CD4-positive, alpha-beta T cell (primary cell): ENCODE measurements at regions not wholly inside any gene's neighbourhood (a gene's known extent, or its start where the extent isn't known, plus 50 kb on each side); places are given as distances from the start of the nearest gene placed in this dataset.

Experiments
- ATAC-seq: fragments of 200-7000 bp; cut with Tn5 transposase; one replicate; pipeline ENCODE4 v1.10.0; 2022; ENCODE audit warnings: mild to moderate bottlenecking; ENCODE audit not compliant: poor library complexity
- CTCF ChIA-PET: fragments of 350-600 bp; sonication (Branson Sonifier 250); formaldehyde crosslinking; loops from one replicate; lab custom pipeline; 2021; ENCODE audit warnings: antibody characterized with exemption, inconsistent platforms; lab: Charles Lee
- POLR2A ChIA-PET: fragments of 350-600 bp; sonication (Branson Sonifier 250); formaldehyde crosslinking; loops from one replicate; lab custom pipeline; 2021; ENCODE audit warnings: antibody characterized with exemption, inconsistent platforms; lab: Charles Lee
- DNase-seq, 14 experiments: peaks; one replicate each; pipeline ENCODE4 v3.0.0-alpha.2; 2013 to 2020; ENCODE audit warnings: mixed read lengths in 2 of 14
- H3K27ac ChIP-seq, 2 donors: one replicate each; pipeline versions ENCODE4 v1.5.1 to v1.7.0; 2013; ENCODE audit warnings: low read length in 2 of 2, low read depth in 1 of 2, mild to moderate bottlenecking in 1 of 2
- H3K27me3 ChIP-seq, 2 experiments: 1 replicate in 1 of 2; 2 replicates in 1 of 2; pipeline versions ENCODE4 v1.6.1 to v1.7.0; 2013; ENCODE audit warnings: low read length in 2 of 2, control low read depth in 1 of 2, mild to moderate bottlenecking in 1 of 2, moderate library complexity in 1 of 2; ENCODE audit not compliant: insufficient read depth in 2 of 2, control insufficient read depth in 1 of 2
- H3K36me3 ChIP-seq: one replicate; pipeline ENCODE4 v1.6.1; 2013; ENCODE audit warnings: low read length, control low read depth; ENCODE audit not compliant: insufficient read depth
- H3K4me1 ChIP-seq: one replicate; pipeline ENCODE4 v1.6.1; 2013; ENCODE audit warnings: low read length, control low read depth; ENCODE audit not compliant: insufficient read depth
- H3K4me3 ChIP-seq: one replicate; pipeline ENCODE4 v1.5.1; 2013; ENCODE audit warnings: mild to moderate bottlenecking, low read length, moderate library complexity
- H3K9me3 ChIP-seq, 2 experiments: 1 replicate in 1 of 2; 2 replicates in 1 of 2; pipeline versions ENCODE4 v1.6.1 to v1.7.0; 2013; ENCODE audit warnings: low read length in 2 of 2, mild to moderate bottlenecking in 2 of 2, control low read depth in 1 of 2, moderate library complexity in 1 of 2; ENCODE audit not compliant: control insufficient read depth in 1 of 2, insufficient read depth in 1 of 2
- H3K27ac Mint-ChIP-seq: one replicate; pipeline ENCODE4 v1.8.0; 2020; ENCODE audit warnings: mixed read lengths
- H3K27me3 Mint-ChIP-seq: one replicate; pipeline ENCODE4 v1.8.0; 2021; ENCODE audit warnings: mixed read lengths
- H3K36me3 Mint-ChIP-seq: one replicate; pipeline ENCODE4 v1.8.0; 2021; ENCODE audit warnings: low read depth, mixed read lengths
- H3K4me1 Mint-ChIP-seq: one replicate; pipeline ENCODE4 v1.8.0; 2021; ENCODE audit warnings: low read depth, mixed read lengths
- H3K4me3 Mint-ChIP-seq: one replicate; pipeline ENCODE4 v1.8.0; 2020; ENCODE audit warnings: mild to moderate bottlenecking, mixed read lengths
- H3K9me3 Mint-ChIP-seq: one replicate; pipeline ENCODE4 v1.8.0; 2020; ENCODE audit warnings: mixed read lengths
- intact Hi-C, 2 experiments: fragments of 100-400 bp; cut with DNase I in 1 of 2; cut with micrococcal nuclease in 1 of 2; formaldehyde crosslinking; loops; one replicate each; pipeline versions ENCODE4 v1.15.1 to v1.9.0; 2023 to 2025; cut with DNase I, micrococcal nuclease
- TF ChIP-seq, protein P1 (sequence below): fragments of 200-600 bp; IDR thresholded peaks from one replicate; pipeline ENCODE4 v1.8.0; 2022; ENCODE audit warnings: antibody characterized with exemption, mild to moderate bottlenecking

- TF ChIP-seq, protein P1, sequence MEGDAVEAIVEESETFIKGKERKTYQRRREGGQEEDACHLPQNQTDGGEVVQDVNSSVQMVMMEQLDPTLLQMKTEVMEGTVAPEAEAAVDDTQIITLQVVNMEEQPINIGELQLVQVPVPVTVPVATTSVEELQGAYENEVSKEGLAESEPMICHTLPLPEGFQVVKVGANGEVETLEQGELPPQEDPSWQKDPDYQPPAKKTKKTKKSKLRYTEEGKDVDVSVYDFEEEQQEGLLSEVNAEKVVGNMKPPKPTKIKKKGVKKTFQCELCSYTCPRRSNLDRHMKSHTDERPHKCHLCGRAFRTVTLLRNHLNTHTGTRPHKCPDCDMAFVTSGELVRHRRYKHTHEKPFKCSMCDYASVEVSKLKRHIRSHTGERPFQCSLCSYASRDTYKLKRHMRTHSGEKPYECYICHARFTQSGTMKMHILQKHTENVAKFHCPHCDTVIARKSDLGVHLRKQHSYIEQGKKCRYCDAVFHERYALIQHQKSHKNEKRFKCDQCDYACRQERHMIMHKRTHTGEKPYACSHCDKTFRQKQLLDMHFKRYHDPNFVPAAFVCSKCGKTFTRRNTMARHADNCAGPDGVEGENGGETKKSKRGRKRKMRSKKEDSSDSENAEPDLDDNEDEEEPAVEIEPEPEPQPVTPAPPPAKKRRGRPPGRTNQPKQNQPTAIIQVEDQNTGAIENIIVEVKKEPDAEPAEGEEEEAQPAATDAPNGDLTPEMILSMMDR = no peak
- H3K27ac Mint-ChIP-seq = no peak overlapping the region
- H3K27me3 Mint-ChIP-seq = peaks cover 5% of the 10 kb centered on the region
- H3K4me3 ChIP-seq = no peak overlapping the region
- H3K4me3 Mint-ChIP-seq = no peak overlapping the region
- DNase-seq = no peak
- peaks cover 5% of the 10 kb centered on the region for H3K9me3 Mint-ChIP-seq
- no peaks in the 10 kb centered on the region for H3K4me1 ChIP-seq
- H3K36me3 ChIP-seq = no peaks in the 10 kb centered on the region
- ATAC-seq = no peak
- H3K4me1 Mint-ChIP-seq = no peaks in the 10 kb centered on the region
- intact Hi-C loops = no loop called here
- peaks cover 0 to 4% of the 10 kb centered on the region in 2 experiments for H3K9me3 ChIP-seq
- POLR2A ChIA-PET = interaction anchor here (1.1 kb wide), 1 partner anchor 16 kb away, joined by 3 read pairs; no protein-coding TSS in a partner anchor
- CTCF ChIA-PET = no interaction called here
- H3K27ac ChIP-seq = no peak overlapping the region
- peaks cover 0 to 6% of the 10 kb centered on the region in 2 experiments for H3K27me3 ChIP-seq
- no peaks in the 10 kb centered on the region for H3K36me3 Mint-ChIP-seq
These were observed 221.8 kb downstream of the LACC1 start for GRCh38 chr13:44101347-44102083.

DNA sequence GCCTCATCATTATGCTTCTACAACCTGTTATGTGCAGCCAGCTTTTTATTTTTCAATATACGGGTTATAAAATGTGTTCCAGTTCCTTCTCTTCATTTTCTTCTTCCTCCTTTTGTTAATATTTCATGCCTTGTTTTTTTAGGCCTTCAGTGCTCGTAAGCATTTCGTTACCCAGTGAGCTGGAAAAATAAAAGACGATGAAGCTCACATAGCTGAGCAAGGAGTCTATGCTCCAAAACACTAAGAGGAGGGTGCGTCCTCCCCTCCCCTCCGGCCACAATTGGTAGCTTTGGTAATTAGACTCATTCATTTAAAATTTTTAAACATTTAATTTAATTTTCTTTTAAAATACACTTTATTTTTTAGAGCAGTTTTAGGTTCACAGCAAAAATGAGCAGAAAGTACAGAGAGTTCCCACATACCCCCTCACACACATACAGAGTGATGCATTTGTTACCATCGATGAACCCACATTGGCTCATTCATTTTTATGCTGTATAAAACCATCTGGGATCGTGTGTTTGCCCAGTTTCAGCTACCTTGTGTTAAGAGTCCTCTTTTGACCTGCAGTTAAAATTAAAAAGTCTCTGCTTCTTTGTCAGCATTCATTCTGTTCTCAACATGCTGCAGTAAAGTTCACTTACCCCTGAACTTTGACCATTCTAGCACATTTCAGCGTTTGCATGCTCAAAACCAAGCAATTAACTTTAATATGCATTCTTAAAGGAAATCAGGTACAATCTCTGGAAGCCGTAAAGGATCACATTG lies 223.9 kb downstream of the LACC1 start:
- H3K27ac Mint-ChIP-seq = no peak overlapping the region
- H3K4me1 Mint-ChIP-seq = no peaks in the 10 kb centered on the region

GRCh38 chr13:44104197-44104490 lies 224.4 kb downstream of the LACC1 start:
- Histone ChIP-seq H3K27ac (no peak overlapping the region), H3K4me1 (no peaks in the 10 kb centered on the region), H3K27me3 (peaks cover 0 to 6% of the 10 kb centered on the region in 2 experiments), H3K4me3 (no peak overlapping the region), H3K36me3 (no peaks in the 10 kb centered on the region), H3K9me3 (peaks cover 0 to 4% of the 10 kb centered on the region in 2 experiments)
- Mint-ChIP-seq H3K27me3 (peaks cover 9% of the 10 kb centered on the region), H3K4me1 (no peaks in the 10 kb centered on the region), H3K9me3 (peaks cover 5% of the 10 kb centered on the region), H3K36me3 (no peaks in the 10 kb centered on the region), H3K4me3 (no peak overlapping the region), H3K27ac (no peak overlapping the region)
- no peak for DNase-seq
- ChIA-PET POLR2A (no interaction called here), CTCF (no interaction called here)
- intact Hi-C loops = no loop called here
- TF ChIP-seq, protein P1 = no peak
- ATAC-seq = no peak

More for the DNA sequence above, 223.9 kb downstream of the LACC1 start:
- ChIA-PET CTCF (no interaction called here), POLR2A (no interaction called here)
- Histone ChIP-seq H3K9me3 (peaks cover 0 to 4% of the 10 kb centered on the region in 2 experiments), H3K27ac (no peak overlapping the region), H3K27me3 (peaks cover 0 to 6% of the 10 kb centered on the region in 2 experiments), H3K4me1 (no peaks in the 10 kb centered on the region), H3K36me3 (no peaks in the 10 kb centered on the region), H3K4me3 (no peak overlapping the region)
- peaks cover 5% of the 10 kb centered on the region for H3K9me3 Mint-ChIP-seq
- H3K27me3 Mint-ChIP-seq = peaks cover 9% of the 10 kb centered on the region
- intact Hi-C loops = no loop called here
- DNase-seq (no peak), ATAC-seq (no peak)
- no peak overlapping the region for H3K4me3 Mint-ChIP-seq
- H3K36me3 Mint-ChIP-seq = no peaks in the 10 kb centered on the region
- TF ChIP-seq, protein P1 = no peak
